Neural cell (in vitro differentiated cells): ENCODE measurements at regions not wholly inside any gene's neighbourhood (a gene's known extent, or its start where the extent isn't known, plus 50 kb on each side); places are given as distances from the start of the nearest gene placed in this dataset.

Experiments used
- H2AFZ ChIP-seq: fragments of 200-600, 300-800 bp; sonication (generic), shearing (Covaris generic); 2 replicates; pipeline ENCODE4 v1.6.0; 2014; ENCODE audit warnings: low read depth, mild to moderate bottlenecking, antibody characterized with exemption, low read length, moderate library complexity
- H3F3A ChIP-seq: fragments of 200-600 bp; shearing (Covaris generic); 2 replicates; pipeline ENCODE4 v1.6.1; 2016; ENCODE audit warnings: mild to moderate bottlenecking, moderate library complexity, mixed read lengths, antibody characterized with exemption, low read length; ENCODE audit not compliant: insufficient read depth, poor library complexity, severe bottlenecking
- H3K27ac ChIP-seq: fragments of 200-600, 300-800 bp; sonication (generic), shearing (Covaris generic); 2 replicates; pipeline ENCODE4 v1.5.1; 2014; ENCODE audit warnings: mild to moderate bottlenecking, low read length, moderate library complexity
- H3K27me3 ChIP-seq: fragments of 300-800, 200-600 bp; sonication (generic), shearing (Covaris generic); 2 replicates; pipeline ENCODE4 v1.6.0; 2014; ENCODE audit warnings: mild to moderate bottlenecking, low read depth, low read length, moderate library complexity; ENCODE audit not compliant: insufficient read depth
- H3K36me3 ChIP-seq: fragments of 300-800, 200-600 bp; sonication (generic), shearing (Covaris generic); 2 replicates; pipeline ENCODE4 v1.5.1; 2014; ENCODE audit warnings: mild to moderate bottlenecking, antibody characterized with exemption, low read length, moderate library complexity; ENCODE audit not compliant: insufficient read depth
- H3K4me2 ChIP-seq: fragments of 300-800, 200-600 bp; sonication (generic), shearing (Covaris generic); 2 replicates; pipeline ENCODE4 v1.6.0; 2014; ENCODE audit warnings: mild to moderate bottlenecking, low read length
- H3K4me3 ChIP-seq: fragments of 300-800, 200-600 bp; sonication (generic), shearing (Covaris generic); 2 replicates; pipeline ENCODE4 v1.5.1; 2014; ENCODE audit warnings: mild to moderate bottlenecking, low read length, moderate library complexity
- H3K79me2 ChIP-seq: fragments of 200-600 bp; shearing (Covaris generic); replicated peaks from 2 replicates; pipeline ENCODE4 v1.6.0; 2014; ENCODE audit warnings: mild to moderate bottlenecking, low read length, moderate library complexity; ENCODE audit not compliant: insufficient read depth
- H3K9ac ChIP-seq: fragments of 300-800, 200-600 bp; sonication (generic), shearing (Covaris generic); 2 replicates; pipeline ENCODE4 v1.6.1; 2016; ENCODE audit warnings: mild to moderate bottlenecking, low read length, mixed read lengths
- H3K9me2 ChIP-seq: fragments of 200-600 bp; shearing (Covaris generic); 2 replicates; pipeline ENCODE4 v1.6.1; 2016; ENCODE audit warnings: mild to moderate bottlenecking, low read length, mixed read lengths; ENCODE audit not compliant: insufficient read depth
- H3K9me3 ChIP-seq: fragments of 200-600, 300-800 bp; sonication (generic), shearing (Covaris generic); 2 replicates; pipeline ENCODE4 v1.6.1; 2016; ENCODE audit warnings: mild to moderate bottlenecking, mixed run types, low read length, moderate library complexity, mixed read lengths
- H4K20me1 ChIP-seq: fragments of 200-600 bp; shearing (Covaris generic); 2 replicates; pipeline ENCODE4 v1.6.1; 2016; ENCODE audit warnings: mild to moderate bottlenecking, mixed run types; ENCODE audit not compliant: insufficient read depth
- EP300 ChIP-seq: fragments of 450-650 bp; conservative IDR thresholded peaks from 2 replicates; pipeline ENCODE4 v1.6.1; 2014; ENCODE audit warnings: antibody characterized with exemption, mild to moderate bottlenecking, moderate library complexity; ENCODE audit not compliant: poor library complexity, severe bottlenecking
- POLR2AphosphoS5 ChIP-seq: IDR thresholded peaks from 2 replicates; pipeline ENCODE4 v1.6.1; 2012
- RAD21 ChIP-seq: fragments of 450-650 bp; conservative IDR thresholded peaks from 2 replicates; pipeline ENCODE4 v1.6.1; 2014; ENCODE audit warnings: antibody characterized with exemption, mild to moderate bottlenecking, moderate library complexity
- REST ChIP-seq: IDR thresholded peaks from 2 replicates; pipeline ENCODE4 v1.6.1; 2012; ENCODE audit warnings: borderline replicate concordance
- SMC3 ChIP-seq: fragments of 450-650 bp; conservative IDR thresholded peaks from 2 replicates; pipeline ENCODE4 v1.6.1; 2014; ENCODE audit warnings: antibody characterized with exemption, mild to moderate bottlenecking, moderate library complexity; ENCODE audit not compliant: poor library complexity
- TAF1 ChIP-seq: IDR thresholded peaks from 2 replicates; pipeline ENCODE4 v1.6.1; 2012; ENCODE audit warnings: low read depth
- TF ChIP-seq, protein P1 (sequence below): fragments of 450-650 bp; IDR thresholded peaks from 2 replicates; pipeline ENCODE4 v1.5.1; 2014; ENCODE audit warnings: antibody characterized with exemption, mild to moderate bottlenecking, moderate library complexity; ENCODE audit not compliant: poor library complexity, severe bottlenecking

GRCh38 chr22:47839595-47840227 is 1077.3 kb downstream of the TBC1D22A start:
- no peak overlapping the region for H3K4me2 ChIP-seq
- H3K9me2 ChIP-seq, result no peaks in the 10 kb centered on the region
- no peak overlapping the region for H3K27ac ChIP-seq
- H3K9me3 ChIP-seq, result no peaks in the 10 kb centered on the region
- no peaks in the 10 kb centered on the region for H4K20me1 ChIP-seq
- no peaks in the 10 kb centered on the region for H3F3A ChIP-seq
- TF ChIP-seq SMC3 (no peak), POLR2AphosphoS5 (no peak), EP300 (no peak), RAD21 (no peak), TAF1 (no peak)
- H3K4me3 ChIP-seq, result no peak overlapping the region
- no peak overlapping the region for H2AFZ ChIP-seq
- H3K79me2 ChIP-seq, result no peaks in the 10 kb centered on the region
- no peaks in the 10 kb centered on the region for H3K36me3 ChIP-seq
- H3K27me3 ChIP-seq, result no peaks in the 10 kb centered on the region
- H3K9ac ChIP-seq, result no peak overlapping the region

- H3K4me2 ChIP-seq, result no peak overlapping the region
- H3K36me3 ChIP-seq, result no peaks in the 10 kb centered on the region
- no peaks in the 10 kb centered on the region for H3K27me3 ChIP-seq
- H3K9me2 ChIP-seq, result no peaks in the 10 kb centered on the region
- H3K9ac ChIP-seq, result no peak overlapping the region
- H3F3A ChIP-seq, result no peaks in the 10 kb centered on the region
- no peaks in the 10 kb centered on the region for H3K79me2 ChIP-seq
- H2AFZ ChIP-seq, result no peak overlapping the region
- no peaks in the 10 kb centered on the region for H4K20me1 ChIP-seq
- H3K9me3 ChIP-seq, result no peaks in the 10 kb centered on the region
- H3K27ac ChIP-seq, result no peak overlapping the region
- H3K4me3 ChIP-seq, result no peak overlapping the region
- TF ChIP-seq EP300, result no peak
- TF ChIP-seq POLR2AphosphoS5, result no peak
- no peak for TF ChIP-seq REST
- TF ChIP-seq TAF1, result no peak
These were observed 1075.3 kb downstream of the TBC1D22A start for GRCh38 chr22:47837703-47838102.

DNA sequence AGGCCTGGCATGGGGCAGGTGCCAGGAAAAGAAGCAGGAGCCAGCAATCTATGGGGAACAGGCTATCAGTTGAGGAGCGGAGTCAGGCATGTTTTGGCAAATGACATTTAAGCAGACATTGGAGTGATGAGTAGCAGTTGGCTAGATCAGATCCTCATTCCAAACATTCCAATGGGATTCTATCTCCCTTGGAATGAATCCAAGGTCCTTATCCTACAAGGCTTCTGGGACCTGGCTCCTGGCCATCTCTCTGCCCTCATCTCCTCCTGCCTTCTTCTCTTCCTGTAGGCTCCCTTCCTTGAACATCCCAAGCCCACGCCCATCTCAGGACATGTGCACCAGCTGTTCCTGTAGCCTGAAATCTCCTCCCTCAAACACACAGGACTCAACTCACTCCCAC is 1074.5 kb downstream of the TBC1D22A start:
- Histone ChIP-seq H4K20me1 (no peaks in the 10 kb centered on the region), H3K9me2 (no peaks in the 10 kb centered on the region), H3K4me2 (no peak overlapping the region), H3K4me3 (no peak overlapping the region), H3F3A (no peaks in the 10 kb centered on the region), H3K9me3 (no peaks in the 10 kb centered on the region), H3K27me3 (no peaks in the 10 kb centered on the region), H3K27ac (no peak overlapping the region), H3K36me3 (no peaks in the 10 kb centered on the region), H3K9ac (no peak overlapping the region), H2AFZ (no peak overlapping the region), H3K79me2 (no peaks in the 10 kb centered on the region)
- TF ChIP-seq, protein P1, sequence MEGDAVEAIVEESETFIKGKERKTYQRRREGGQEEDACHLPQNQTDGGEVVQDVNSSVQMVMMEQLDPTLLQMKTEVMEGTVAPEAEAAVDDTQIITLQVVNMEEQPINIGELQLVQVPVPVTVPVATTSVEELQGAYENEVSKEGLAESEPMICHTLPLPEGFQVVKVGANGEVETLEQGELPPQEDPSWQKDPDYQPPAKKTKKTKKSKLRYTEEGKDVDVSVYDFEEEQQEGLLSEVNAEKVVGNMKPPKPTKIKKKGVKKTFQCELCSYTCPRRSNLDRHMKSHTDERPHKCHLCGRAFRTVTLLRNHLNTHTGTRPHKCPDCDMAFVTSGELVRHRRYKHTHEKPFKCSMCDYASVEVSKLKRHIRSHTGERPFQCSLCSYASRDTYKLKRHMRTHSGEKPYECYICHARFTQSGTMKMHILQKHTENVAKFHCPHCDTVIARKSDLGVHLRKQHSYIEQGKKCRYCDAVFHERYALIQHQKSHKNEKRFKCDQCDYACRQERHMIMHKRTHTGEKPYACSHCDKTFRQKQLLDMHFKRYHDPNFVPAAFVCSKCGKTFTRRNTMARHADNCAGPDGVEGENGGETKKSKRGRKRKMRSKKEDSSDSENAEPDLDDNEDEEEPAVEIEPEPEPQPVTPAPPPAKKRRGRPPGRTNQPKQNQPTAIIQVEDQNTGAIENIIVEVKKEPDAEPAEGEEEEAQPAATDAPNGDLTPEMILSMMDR, result no peak
- TF ChIP-seq REST (no peak), RAD21 (no peak)
